Spleen (tissue), 7 donors: ENCODE measurements at regions not wholly inside any gene's neighbourhood (a gene's known extent, or its start where the extent isn't known, plus 50 kb on each side); places are given as distances from the start of the nearest gene placed in this dataset.

Experiments
- CTCF ChIP-seq, 11 experiments: fragments of 200-600 bp in 7 of 11; fragments of 450-650 bp in 4 of 11; sonication (generic) in 4 of 11; IDR thresholded peaks in 8 of 11; conservative IDR thresholded peaks in 3 of 11; 1 replicate in 7 of 11; 2 replicates in 4 of 11; pipeline versions ENCODE4 v1.4.0 to v1.8.0; 2016 to 2021; ENCODE audit warnings: antibody characterized with exemption in 11 of 11, inconsistent platforms in 4 of 11, mild to moderate bottlenecking in 1 of 11
- POLR2AphosphoS5 ChIP-seq, 3 donors: sonication (generic); formaldehyde crosslinking; IDR thresholded peaks; one replicate each; pipeline ENCODE4 v1.5.1; 2017; ENCODE audit warnings: antibody characterized with exemption in 3 of 3
- donor health status: DM: no; HTN: no; CAD: no; lungs with moderate emphysema.
- donor health status: DM: no; HTN: no; CAD: no.
- donor health status: DM: no; HTN: no; CAD: no.

- TF ChIP-seq CTCF (IDR thresholded peaks at IDR 0.05 in 8 of 11, conservative IDR thresholded peaks at IDR 0.05 in 3 of 11) (no peak), POLR2AphosphoS5 (IDR thresholded peaks at IDR 0.05) (no peak)
Observed at GRCh38 chr4:171717231-171717741, 95.9 kb upstream of the GALNTL6 start.
